Neural cell (in vitro differentiated cells): ENCODE measurements at regions not wholly inside any gene's neighbourhood (a gene's known extent, or its start where the extent isn't known, plus 50 kb on each side); places are given as distances from the start of the nearest gene placed in this dataset.

Source experiments
- CTCF ChIP-seq: fragments of 450-650 bp; IDR thresholded peaks from 2 replicates; pipeline ENCODE4 v1.5.1; 2014; ENCODE audit warnings: antibody characterized with exemption, mild to moderate bottlenecking, moderate library complexity; ENCODE audit not compliant: poor library complexity, severe bottlenecking
- EZH2 ChIP-seq: fragments of 200-600, 300-800 bp; shearing (Covaris generic), sonication (generic); IDR thresholded peaks from 2 replicates; pipeline ENCODE4 v1.6.1; 2014; ENCODE audit warnings: antibody characterized with exemption, low read length, borderline replicate concordance, mild to moderate bottlenecking; ENCODE audit not compliant: insufficient read depth, poor library complexity, severe bottlenecking
- REST ChIP-seq: IDR thresholded peaks from 2 replicates; pipeline ENCODE4 v1.6.1; 2012; ENCODE audit warnings: borderline replicate concordance

- TF ChIP-seq CTCF (no peak), REST (no peak), EZH2 (no peak)
Observed at GRCh38 chrX:44667771-44668170, 125.1 kb upstream of the FUNDC1 start.
